Keratinocyte (primary cell): ENCODE measurements at regions not wholly inside any gene's neighbourhood (a gene's known extent, or its start where the extent isn't known, plus 50 kb on each side); places are given as distances from the start of the nearest gene placed in this dataset.

ENCODE experiments used
- EZH2 ChIP-seq: IDR thresholded peaks from one replicate; pipeline ENCODE4 v1.6.1; 2012; ENCODE audit warnings: inconsistent platforms, mild to moderate bottlenecking, low read length, moderate library complexity
- TF ChIP-seq, protein P1 (sequence below), 3 experiments: IDR thresholded peaks in 1 of 3; conservative IDR thresholded peaks in 1 of 3; optimal IDR thresholded peaks in 1 of 3; 2 replicates in 2 of 3; 3 replicates in 1 of 3; pipeline versions ENCODE3 to v1.5.1; 2011; ENCODE audit warnings: low read length in 3 of 3, mild to moderate bottlenecking in 3 of 3, moderate library complexity in 2 of 3, control low read depth in 1 of 3, inconsistent platforms in 1 of 3; ENCODE audit not compliant: insufficient read depth in 2 of 3; ENCODE audit errors: extremely low read depth in 1 of 3

DNA sequence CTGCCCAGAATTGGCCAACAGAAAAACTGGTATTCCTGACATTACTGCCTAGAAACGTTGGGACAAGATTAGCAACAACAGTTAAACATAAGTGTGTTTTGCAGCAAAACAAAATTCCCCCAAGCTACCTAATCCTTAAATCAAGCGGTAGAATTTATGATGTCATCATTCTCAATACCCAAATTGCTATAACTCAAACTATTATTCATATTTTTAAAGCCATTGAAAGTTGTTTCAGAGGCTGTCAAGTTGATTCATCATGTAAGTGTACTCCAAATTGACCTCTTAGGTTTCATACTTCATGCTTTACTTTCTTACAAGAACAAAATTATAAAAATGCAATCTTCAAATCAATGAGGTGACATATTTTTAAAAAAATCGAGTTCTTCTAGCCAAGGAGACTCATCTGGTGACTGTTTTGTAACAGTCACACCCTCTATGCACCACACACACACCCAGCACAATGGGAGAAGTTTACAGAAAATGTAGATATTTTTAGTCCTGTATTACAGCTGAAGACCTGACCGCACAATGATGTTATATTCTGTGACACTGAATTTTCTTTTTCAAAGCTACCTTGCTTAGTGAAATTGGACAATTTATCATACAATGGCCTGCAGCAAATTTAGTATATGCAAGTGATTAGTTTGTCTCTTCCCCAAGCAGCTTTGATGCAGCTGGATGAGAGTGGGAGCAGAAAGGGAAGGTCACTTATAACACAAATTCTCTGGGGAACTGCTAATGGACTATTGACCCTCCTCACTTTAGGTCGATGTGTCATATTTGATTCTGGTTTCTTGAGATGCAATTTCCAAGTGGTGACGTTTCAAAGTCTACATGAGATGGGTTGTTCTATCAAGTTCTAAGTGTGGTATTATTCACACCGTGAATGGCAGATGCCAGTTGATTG, 345.3 kb upstream of the OBI1 start:
- TF ChIP-seq, protein P1, sequence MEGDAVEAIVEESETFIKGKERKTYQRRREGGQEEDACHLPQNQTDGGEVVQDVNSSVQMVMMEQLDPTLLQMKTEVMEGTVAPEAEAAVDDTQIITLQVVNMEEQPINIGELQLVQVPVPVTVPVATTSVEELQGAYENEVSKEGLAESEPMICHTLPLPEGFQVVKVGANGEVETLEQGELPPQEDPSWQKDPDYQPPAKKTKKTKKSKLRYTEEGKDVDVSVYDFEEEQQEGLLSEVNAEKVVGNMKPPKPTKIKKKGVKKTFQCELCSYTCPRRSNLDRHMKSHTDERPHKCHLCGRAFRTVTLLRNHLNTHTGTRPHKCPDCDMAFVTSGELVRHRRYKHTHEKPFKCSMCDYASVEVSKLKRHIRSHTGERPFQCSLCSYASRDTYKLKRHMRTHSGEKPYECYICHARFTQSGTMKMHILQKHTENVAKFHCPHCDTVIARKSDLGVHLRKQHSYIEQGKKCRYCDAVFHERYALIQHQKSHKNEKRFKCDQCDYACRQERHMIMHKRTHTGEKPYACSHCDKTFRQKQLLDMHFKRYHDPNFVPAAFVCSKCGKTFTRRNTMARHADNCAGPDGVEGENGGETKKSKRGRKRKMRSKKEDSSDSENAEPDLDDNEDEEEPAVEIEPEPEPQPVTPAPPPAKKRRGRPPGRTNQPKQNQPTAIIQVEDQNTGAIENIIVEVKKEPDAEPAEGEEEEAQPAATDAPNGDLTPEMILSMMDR (optimal IDR thresholded peaks at IDR 0.05 in 1 of 3, IDR thresholded peaks at IDR 0.05 in 1 of 3, conservative IDR thresholded peaks at IDR 0.05 in 1 of 3; ENCODE audit: extremely low read depth in 1 of 3, insufficient read depth in 2 of 3, low read length in 3 of 3), result no peak
- no peak for TF ChIP-seq EZH2
